ENCODE measurements at regions not wholly inside any gene's neighbourhood (a gene's known extent, or its start where the extent isn't known, plus 50 kb on each side); places are given as distances from the start of the nearest gene placed in this dataset.
"Not testable (repeated sequence)": the region's sequence is repeated elsewhere in the genome, so short reads cannot be mapped to it uniquely, and the experiment has no call there.

DNA sequence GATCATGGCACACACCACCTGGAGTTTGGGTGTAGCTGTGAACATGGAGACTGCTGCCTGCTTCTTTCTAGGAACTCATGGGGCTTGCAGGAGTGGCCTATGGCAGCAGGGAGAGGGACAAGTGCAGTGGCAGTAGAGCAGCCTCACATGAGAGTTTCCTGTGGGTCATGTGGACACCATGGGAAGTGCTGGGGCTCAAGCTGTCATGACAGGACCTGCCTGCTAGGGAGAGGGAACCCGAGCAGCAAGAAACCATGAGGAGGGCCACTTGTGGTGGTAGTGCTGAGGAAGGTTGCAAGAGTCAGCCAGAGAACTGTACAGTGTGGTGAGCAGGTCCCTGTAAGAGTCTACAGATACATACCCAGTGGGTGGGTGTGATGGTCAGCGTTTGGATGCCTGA lies 73.8 kb upstream of the MRPS22 start:
- H3K9me3 ChIP-seq (ENCODE audit: control insufficient read depth, low read length): peaks cover 7% of the 10 kb centered on the region
- Mint-ChIP-seq H3K4me3 (no peak overlapping the region), H3K27me3 (ENCODE audit: insufficient read depth) (peaks cover 7% of the 10 kb centered on the region), H3K4me1 (no peaks in the 10 kb centered on the region), H3K9me3 (no peaks in the 10 kb centered on the region), H3K27ac (no peak overlapping the region), H3K36me3 (ENCODE audit: low read depth) (no peaks in the 10 kb centered on the region)
- H3K27me3 ChIP-seq (ENCODE audit: control insufficient read depth, insufficient read depth, low read length, poor library complexity, severe bottlenecking): peaks cover 3% of the 10 kb centered on the region
- no peak overlapping the region for H3K27ac ChIP-seq (ENCODE audit: low read depth, low read length)
- H3K36me3 ChIP-seq (ENCODE audit: control insufficient read depth, insufficient read depth, low read length): no peaks in the 10 kb centered on the region
- peak; percentile 47 for DNase-seq
- WGBS, 2 experiments (ENCODE audit: insufficient coverage in 1 of 2, insufficient read length in 1 of 2): 91 to 100% methylated on average over 1 to 2 of the region's 2 CpGs
- H3K4me3 ChIP-seq (ENCODE audit: low read length): no peak overlapping the region
- no peak overlapping the region for H3K9ac ChIP-seq (ENCODE audit: extremely low read depth, low read length, poor library complexity, severe bottlenecking)
- H3K4me1 ChIP-seq (ENCODE audit: control insufficient read depth, insufficient read depth, low read length): no peaks in the 10 kb centered on the region
- TF ChIP-seq, protein P1, sequence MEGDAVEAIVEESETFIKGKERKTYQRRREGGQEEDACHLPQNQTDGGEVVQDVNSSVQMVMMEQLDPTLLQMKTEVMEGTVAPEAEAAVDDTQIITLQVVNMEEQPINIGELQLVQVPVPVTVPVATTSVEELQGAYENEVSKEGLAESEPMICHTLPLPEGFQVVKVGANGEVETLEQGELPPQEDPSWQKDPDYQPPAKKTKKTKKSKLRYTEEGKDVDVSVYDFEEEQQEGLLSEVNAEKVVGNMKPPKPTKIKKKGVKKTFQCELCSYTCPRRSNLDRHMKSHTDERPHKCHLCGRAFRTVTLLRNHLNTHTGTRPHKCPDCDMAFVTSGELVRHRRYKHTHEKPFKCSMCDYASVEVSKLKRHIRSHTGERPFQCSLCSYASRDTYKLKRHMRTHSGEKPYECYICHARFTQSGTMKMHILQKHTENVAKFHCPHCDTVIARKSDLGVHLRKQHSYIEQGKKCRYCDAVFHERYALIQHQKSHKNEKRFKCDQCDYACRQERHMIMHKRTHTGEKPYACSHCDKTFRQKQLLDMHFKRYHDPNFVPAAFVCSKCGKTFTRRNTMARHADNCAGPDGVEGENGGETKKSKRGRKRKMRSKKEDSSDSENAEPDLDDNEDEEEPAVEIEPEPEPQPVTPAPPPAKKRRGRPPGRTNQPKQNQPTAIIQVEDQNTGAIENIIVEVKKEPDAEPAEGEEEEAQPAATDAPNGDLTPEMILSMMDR (conservative IDR thresholded peaks at IDR 0.05): no peak

DNA sequence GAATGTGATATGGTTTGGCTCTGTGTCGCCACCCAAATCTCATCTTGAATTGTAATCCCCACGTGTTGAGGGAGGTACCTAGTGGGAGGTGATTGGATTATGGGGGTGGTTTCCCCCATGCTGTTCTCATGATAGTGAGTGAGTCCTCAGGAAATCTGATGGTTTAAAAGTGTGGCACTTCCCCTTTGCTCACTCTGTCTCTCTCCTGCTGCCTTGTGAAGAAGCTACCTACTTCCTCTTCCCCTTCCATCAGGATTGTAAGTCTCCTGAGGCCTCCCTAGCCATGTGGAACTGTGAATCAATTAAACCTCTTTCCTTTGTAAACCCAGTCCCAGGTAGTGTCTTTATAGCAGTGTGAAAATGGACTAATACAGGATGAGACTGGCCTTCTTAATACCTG lies 73.2 kb upstream of the MRPS22 start:
- not testable (repeated sequence) for H3K36me3 Mint-ChIP-seq (ENCODE audit: low read depth); H3K27me3 ChIP-seq (ENCODE audit: control insufficient read depth, insufficient read depth, low read length, poor library complexity, severe bottlenecking); H3K27ac Mint-ChIP-seq; H3K9me3 Mint-ChIP-seq; H3K4me3 ChIP-seq (ENCODE audit: low read length); H3K9ac ChIP-seq (ENCODE audit: extremely low read depth, low read length, poor library complexity, severe bottlenecking); H3K4me1 ChIP-seq (ENCODE audit: control insufficient read depth, insufficient read depth, low read length); H3K27me3 Mint-ChIP-seq (ENCODE audit: insufficient read depth); H3K4me1 Mint-ChIP-seq; H3K36me3 ChIP-seq (ENCODE audit: control insufficient read depth, insufficient read depth, low read length); H3K4me3 Mint-ChIP-seq; H3K27ac ChIP-seq (ENCODE audit: low read depth, low read length); H3K9me3 ChIP-seq (ENCODE audit: control insufficient read depth, low read length)
- peak; percentile 31 for DNase-seq
- 70 to 100% methylated on average over 1 to 2 of the region's 2 CpGs for WGBS, 2 experiments (ENCODE audit: insufficient coverage in 1 of 2, insufficient read length in 1 of 2)

DNA sequence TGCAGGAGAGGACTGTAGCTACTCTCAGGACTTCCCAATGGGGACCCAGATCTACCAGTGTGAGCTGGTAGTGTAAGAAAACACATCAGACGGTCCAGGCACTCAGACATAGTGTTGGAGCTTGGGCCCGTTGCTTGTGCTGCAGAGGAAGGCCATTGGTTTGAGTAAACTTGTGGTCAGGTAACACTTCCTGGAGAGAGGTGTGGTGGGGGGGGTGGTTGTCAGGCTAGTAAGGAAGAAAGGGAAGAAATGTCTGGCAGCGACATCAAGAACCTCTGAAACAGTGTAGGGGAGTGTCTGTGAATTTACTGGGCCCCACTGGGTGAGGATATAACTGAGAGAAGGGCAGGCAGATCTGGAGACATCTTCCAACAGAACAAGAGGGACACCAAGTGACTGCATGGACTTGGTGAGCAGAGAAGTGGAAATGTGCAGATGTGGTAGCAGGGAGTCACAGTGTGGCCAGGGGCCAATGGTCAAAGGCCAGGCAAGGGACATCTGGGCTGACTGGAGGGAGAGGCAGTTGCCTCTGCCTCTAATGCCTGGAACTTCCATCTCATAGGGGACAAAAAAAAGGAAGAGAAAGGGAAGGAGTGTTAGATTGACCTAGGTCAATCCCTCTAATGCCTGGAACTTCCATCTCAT lies 63.7 kb upstream of the MRPS22 start:
- no peak for DNase-seq
- H3K27ac Mint-ChIP-seq: no peak overlapping the region
- H3K36me3 Mint-ChIP-seq (ENCODE audit: low read depth): no peaks in the 10 kb centered on the region
- no peaks in the 10 kb centered on the region for H3K4me1 ChIP-seq (ENCODE audit: control insufficient read depth, insufficient read depth, low read length)
- no peaks in the 10 kb centered on the region for H3K9me3 ChIP-seq (ENCODE audit: control insufficient read depth, low read length)
- H3K27me3 Mint-ChIP-seq (ENCODE audit: insufficient read depth): peaks cover 2% of the 10 kb centered on the region
- peaks cover 8% of the 10 kb centered on the region for H3K9me3 Mint-ChIP-seq
- no peak overlapping the region for H3K4me3 ChIP-seq (ENCODE audit: low read length)
- TF ChIP-seq, protein P1 (conservative IDR thresholded peaks at IDR 0.05): no peak
- no peak overlapping the region for H3K4me3 Mint-ChIP-seq
- no peaks in the 10 kb centered on the region for H3K36me3 ChIP-seq (ENCODE audit: control insufficient read depth, insufficient read depth, low read length)
- WGBS, 2 experiments (ENCODE audit: insufficient coverage in 1 of 2, insufficient read length in 1 of 2): 89 to 90% methylated on average over 2 to 3 of the region's 3 CpGs
- H3K27me3 ChIP-seq (ENCODE audit: control insufficient read depth, insufficient read depth, low read length, poor library complexity, severe bottlenecking): no peaks in the 10 kb centered on the region
- H3K9ac ChIP-seq (ENCODE audit: extremely low read depth, low read length, poor library complexity, severe bottlenecking): no peak overlapping the region
- H3K4me1 Mint-ChIP-seq: no peaks in the 10 kb centered on the region
- no peak overlapping the region for H3K27ac ChIP-seq (ENCODE audit: low read depth, low read length)

DNA sequence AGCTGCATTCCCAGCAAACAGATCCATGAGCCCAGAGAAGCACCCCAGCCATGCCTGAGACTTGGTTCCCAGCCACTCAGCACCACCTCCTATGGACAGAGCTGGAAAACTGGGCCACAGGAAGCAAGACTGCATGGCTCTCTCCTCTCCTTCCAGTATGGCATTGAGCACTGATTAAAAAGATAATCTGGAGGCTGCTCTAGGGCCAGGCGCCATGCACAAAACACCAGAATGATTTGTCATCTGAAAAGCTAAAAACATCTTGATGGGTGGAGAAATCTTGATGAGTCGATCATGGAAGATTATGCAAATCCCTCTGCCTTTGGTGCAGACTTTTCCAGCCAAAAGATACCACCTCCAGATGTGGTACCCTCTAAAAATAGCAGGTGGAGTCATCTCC lies 62.7 kb upstream of the MRPS22 start:
- H3K27ac ChIP-seq (ENCODE audit: low read depth, low read length): no peak overlapping the region
- Mint-ChIP-seq H3K4me1 (no peaks in the 10 kb centered on the region), H3K9me3 (peaks cover 8% of the 10 kb centered on the region), H3K36me3 (ENCODE audit: low read depth) (no peaks in the 10 kb centered on the region), H3K27me3 (ENCODE audit: insufficient read depth) (peaks cover 2% of the 10 kb centered on the region), H3K4me3 (no peak overlapping the region), H3K27ac (no peak overlapping the region)
- no peak overlapping the region for H3K4me3 ChIP-seq (ENCODE audit: low read length)
- TF ChIP-seq, protein P1 (conservative IDR thresholded peaks at IDR 0.05): no peak
- WGBS, 2 experiments (ENCODE audit: insufficient coverage in 1 of 2, insufficient read length in 1 of 2): 90 to 96% methylated on average over 2 of the region's 2 CpGs
- H3K27me3 ChIP-seq (ENCODE audit: control insufficient read depth, insufficient read depth, low read length, poor library complexity, severe bottlenecking): no peaks in the 10 kb centered on the region
- no peak overlapping the region for H3K9ac ChIP-seq (ENCODE audit: extremely low read depth, low read length, poor library complexity, severe bottlenecking)
- H3K36me3 ChIP-seq (ENCODE audit: control insufficient read depth, insufficient read depth, low read length): no peaks in the 10 kb centered on the region
- DNase-seq: no peak
- H3K9me3 ChIP-seq (ENCODE audit: control insufficient read depth, low read length): no peaks in the 10 kb centered on the region
- H3K4me1 ChIP-seq (ENCODE audit: control insufficient read depth, insufficient read depth, low read length): no peaks in the 10 kb centered on the region
